HEK293T (cell line): ENCODE measurements at regions not wholly inside any gene's neighbourhood (a gene's known extent, or its start where the extent isn't known, plus 50 kb on each side); places are given as distances from the start of the nearest gene placed in this dataset.

Experiments
- BHLHE40 ChIP-seq: fragments of 450-650 bp; IDR thresholded peaks from 2 replicates; pipeline ENCODE4 v1.6.1; 2016; ENCODE audit warnings: mild to moderate bottlenecking, moderate library complexity, borderline replicate concordance
- FOXK2 ChIP-seq: fragments of 450-650 bp; IDR thresholded peaks from 2 replicates; pipeline ENCODE4 v1.6.1; 2016; ENCODE audit warnings: mild to moderate bottlenecking
- HDGF ChIP-seq: fragments of 450-650 bp; IDR thresholded peaks from 2 replicates; pipeline ENCODE4 v1.6.1; 2017; ENCODE audit warnings: antibody characterized with exemption, borderline replicate concordance
- LEF1 ChIP-seq: fragments of 450-650 bp; IDR thresholded peaks from 2 replicates; pipeline ENCODE4 v1.6.1; 2017; ENCODE audit warnings: mild to moderate bottlenecking, borderline replicate concordance
- SUZ12 ChIP-seq: fragments of 450-650 bp; IDR thresholded peaks from 2 replicates; pipeline ENCODE4 v1.6.1; 2016; ENCODE audit warnings: mild to moderate bottlenecking
- ZNF384 ChIP-seq: fragments of 450-650 bp; IDR thresholded peaks from 2 replicates; pipeline ENCODE4 v1.6.1; 2016

DNA sequence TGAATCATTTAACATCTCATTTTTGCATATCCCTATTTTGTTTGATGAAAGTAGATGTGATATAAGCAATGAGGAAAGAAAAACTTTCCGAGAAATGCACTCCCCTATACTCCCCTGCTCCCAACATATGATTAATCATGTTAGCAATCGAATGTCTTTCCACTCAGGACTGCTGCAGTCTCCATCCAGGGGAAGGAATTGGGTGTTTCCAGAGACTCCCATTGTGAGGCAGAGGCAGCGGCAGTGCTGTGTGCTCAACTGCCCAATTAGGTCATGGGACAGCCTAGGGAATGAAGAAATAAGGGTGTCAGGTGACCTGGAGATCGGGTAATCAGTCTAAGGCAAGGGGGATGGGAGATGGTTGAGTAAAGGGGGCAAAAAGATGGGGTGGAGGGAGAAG, 268.6 kb upstream of the MEIS2 start:
- no peak for TF ChIP-seq BHLHE40
- TF ChIP-seq ZNF384, result no peak
- TF ChIP-seq FOXK2, result no peak
- no peak for TF ChIP-seq SUZ12
- TF ChIP-seq HDGF, result no peak
- TF ChIP-seq LEF1, result no peak
